LHCN-M2 (cell line): ENCODE measurements at regions not wholly inside any gene's neighbourhood (a gene's known extent, or its start where the extent isn't known, plus 50 kb on each side); places are given as distances from the start of the nearest gene placed in this dataset.

Source experiments
- DNase-seq: peaks from one replicate; pipeline ENCODE4 v3.0.0-alpha.2; 2012; ENCODE audit warnings: low read depth

GRCh38 chr17:73806768-73807167, 162.5 kb upstream of the SDK2 start:
- no peak for DNase-seq

GRCh38 chr17:73813201-73813600, 169.0 kb upstream of the SDK2 start:
- DNase-seq: no peak

- no peak for DNase-seq
Measured at GRCh38 chr17:73814075-73814474, 169.8 kb upstream of the SDK2 start.

GRCh38 chr17:73815474-73815873, 171.2 kb upstream of the SDK2 start:
- no peak for DNase-seq

- DNase-seq: no peak
Measured at GRCh38 chr17:73819440-73820395, 175.5 kb upstream of the SDK2 start.

GRCh38 chr17:73820686-73821448, 176.6 kb upstream of the SDK2 start:
- DNase-seq: no peak

- DNase-seq: no peak
Measured at GRCh38 chr17:73821665-73822064, 177.4 kb upstream of the SDK2 start.

GRCh38 chr17:73822371-73822770, 178.1 kb upstream of the SDK2 start:
- DNase-seq: no peak

GRCh38 chr17:73823684-73824083, 179.4 kb upstream of the SDK2 start:
- DNase-seq: no peak

GRCh38 chr17:73824321-73824720, 180.1 kb upstream of the SDK2 start:
- no peak for DNase-seq

GRCh38 chr17:73826181-73826871, 182.1 kb upstream of the SDK2 start:
- DNase-seq: no peak

GRCh38 chr17:73826872-73827228, 182.6 kb upstream of the SDK2 start:
- DNase-seq: no peak

GRCh38 chr17:73827627-73828291, 183.5 kb upstream of the SDK2 start:
- no peak for DNase-seq

- no peak for DNase-seq
Measured at GRCh38 chr17:73829676-73830280, 185.5 kb upstream of the SDK2 start.

GRCh38 chr17:73831699-73832098, 187.5 kb upstream of the SDK2 start:
- DNase-seq: no peak

GRCh38 chr17:73833775-73834488, 189.7 kb upstream of the SDK2 start:
- no peak for DNase-seq

GRCh38 chr17:73834684-73835343, 190.6 kb upstream of the SDK2 start:
- no peak for DNase-seq

- no peak for DNase-seq
Measured at GRCh38 chr17:73835605-73836004, 191.4 kb upstream of the SDK2 start.

- DNase-seq: no peak
Measured at GRCh38 chr17:73838815-73839214, 194.6 kb upstream of the SDK2 start.

- no peak for DNase-seq
Measured at GRCh38 chr17:73840829-73841228, 196.6 kb upstream of the SDK2 start.
